ENCODE measurements at regions not wholly inside any gene's neighbourhood (a gene's known extent, or its start where the extent isn't known, plus 50 kb on each side); places are given as distances from the start of the nearest gene placed in this dataset.
"Not testable (repeated sequence)": the region's sequence is repeated elsewhere in the genome, so short reads cannot be mapped to it uniquely, and the experiment has no call there.

- H3K27ac ChIP-seq (ENCODE audit: low read depth, low read length): no peak overlapping the region
- no peak overlapping the region for H2AFZ ChIP-seq (ENCODE audit: low read depth, low read length, severe bottlenecking)
- no peaks in the 10 kb centered on the region for H3F3A ChIP-seq (ENCODE audit: insufficient read depth)
- peaks cover 7% of the 10 kb centered on the region; the same call in 1 of the 2 replicates for H3K36me3 ChIP-seq (ENCODE audit: low read length)
- H3K4me3 ChIP-seq (ENCODE audit: insufficient read depth, low read length, poor library complexity, severe bottlenecking): no peak overlapping the region
- no peaks in the 10 kb centered on the region for H3K79me2 ChIP-seq (ENCODE audit: insufficient read depth, low read length)
- no peaks in the 10 kb centered on the region for H3K27me3 ChIP-seq (ENCODE audit: low read length)
- no peaks in the 10 kb centered on the region for H3K9me2 ChIP-seq (replicated peaks; ENCODE audit: insufficient read depth, low read length)
- TF ChIP-seq EZH2phosphoT487 (conservative IDR thresholded peaks at IDR 0.05; ENCODE audit: low read length): no peak
- TF ChIP-seq, protein P1, sequence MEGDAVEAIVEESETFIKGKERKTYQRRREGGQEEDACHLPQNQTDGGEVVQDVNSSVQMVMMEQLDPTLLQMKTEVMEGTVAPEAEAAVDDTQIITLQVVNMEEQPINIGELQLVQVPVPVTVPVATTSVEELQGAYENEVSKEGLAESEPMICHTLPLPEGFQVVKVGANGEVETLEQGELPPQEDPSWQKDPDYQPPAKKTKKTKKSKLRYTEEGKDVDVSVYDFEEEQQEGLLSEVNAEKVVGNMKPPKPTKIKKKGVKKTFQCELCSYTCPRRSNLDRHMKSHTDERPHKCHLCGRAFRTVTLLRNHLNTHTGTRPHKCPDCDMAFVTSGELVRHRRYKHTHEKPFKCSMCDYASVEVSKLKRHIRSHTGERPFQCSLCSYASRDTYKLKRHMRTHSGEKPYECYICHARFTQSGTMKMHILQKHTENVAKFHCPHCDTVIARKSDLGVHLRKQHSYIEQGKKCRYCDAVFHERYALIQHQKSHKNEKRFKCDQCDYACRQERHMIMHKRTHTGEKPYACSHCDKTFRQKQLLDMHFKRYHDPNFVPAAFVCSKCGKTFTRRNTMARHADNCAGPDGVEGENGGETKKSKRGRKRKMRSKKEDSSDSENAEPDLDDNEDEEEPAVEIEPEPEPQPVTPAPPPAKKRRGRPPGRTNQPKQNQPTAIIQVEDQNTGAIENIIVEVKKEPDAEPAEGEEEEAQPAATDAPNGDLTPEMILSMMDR (IDR thresholded peaks at IDR 0.05; ENCODE audit: insufficient read depth, low read length, poor library complexity, severe bottlenecking): no peak
- no peak overlapping the region for H3K4me2 ChIP-seq (ENCODE audit: low read depth, low read length, poor library complexity, severe bottlenecking)
- peaks cover 37% of the 10 kb centered on the region; the same call in 1 of the 2 replicates for H3K9me3 ChIP-seq (ENCODE audit: insufficient read depth, low read length)
- H4K20me1 ChIP-seq (ENCODE audit: low read depth, low read length): no peaks in the 10 kb centered on the region
- no peak overlapping the region for H3K9ac ChIP-seq (ENCODE audit: low read length)
Measured at GRCh38 chr5:17336054-17336453, 118.6 kb downstream of the BASP1 start.

GRCh38 chr5:17336723-17337122, 119.3 kb downstream of the BASP1 start:
- H3K9me2 ChIP-seq (replicated peaks; ENCODE audit: insufficient read depth, low read length); H3K4me3 ChIP-seq (ENCODE audit: insufficient read depth, low read length, poor library complexity, severe bottlenecking); H3K79me2 ChIP-seq (ENCODE audit: insufficient read depth, low read length); H2AFZ ChIP-seq (ENCODE audit: low read depth, low read length, severe bottlenecking); H4K20me1 ChIP-seq (ENCODE audit: low read depth, low read length); H3F3A ChIP-seq (ENCODE audit: insufficient read depth); H3K27ac ChIP-seq (ENCODE audit: low read depth, low read length); H3K4me2 ChIP-seq (ENCODE audit: low read depth, low read length, poor library complexity, severe bottlenecking); H3K9ac ChIP-seq (ENCODE audit: low read length); H3K36me3 ChIP-seq (ENCODE audit: low read length); H3K27me3 ChIP-seq (ENCODE audit: low read length): not testable (repeated sequence)
- peaks cover 32% of the 10 kb centered on the region; the same call in 1 of the 2 replicates for H3K9me3 ChIP-seq (ENCODE audit: insufficient read depth, low read length)

GRCh38 chr5:17339841-17340240, 122.4 kb downstream of the BASP1 start:
- no peaks in the 10 kb centered on the region for H3F3A ChIP-seq (ENCODE audit: insufficient read depth)
- peaks cover 4% of the 10 kb centered on the region; the same call in 1 of the 2 replicates for H3K36me3 ChIP-seq (ENCODE audit: low read length)
- no peaks in the 10 kb centered on the region for H3K9me2 ChIP-seq (replicated peaks; ENCODE audit: insufficient read depth, low read length)
- no peak overlapping the region for H3K9ac ChIP-seq (ENCODE audit: low read length)
- TF ChIP-seq, protein P1 (IDR thresholded peaks at IDR 0.05; ENCODE audit: insufficient read depth, low read length, poor library complexity, severe bottlenecking): no peak
- TF ChIP-seq EZH2phosphoT487 (conservative IDR thresholded peaks at IDR 0.05; ENCODE audit: low read length): no peak
- no peak overlapping the region for H3K4me2 ChIP-seq (ENCODE audit: low read depth, low read length, poor library complexity, severe bottlenecking)
- H3K27me3 ChIP-seq (ENCODE audit: low read length): no peaks in the 10 kb centered on the region
- no peak overlapping the region for H2AFZ ChIP-seq (ENCODE audit: low read depth, low read length, severe bottlenecking)
- no peaks in the 10 kb centered on the region for H3K79me2 ChIP-seq (ENCODE audit: insufficient read depth, low read length)
- H3K4me3 ChIP-seq (ENCODE audit: insufficient read depth, low read length, poor library complexity, severe bottlenecking): no peak overlapping the region
- no peak overlapping the region for H3K27ac ChIP-seq (ENCODE audit: low read depth, low read length)
- peaks cover 20% of the 10 kb centered on the region; the same call in 1 of the 2 replicates for H3K9me3 ChIP-seq (ENCODE audit: insufficient read depth, low read length)
- H4K20me1 ChIP-seq (ENCODE audit: low read depth, low read length): no peaks in the 10 kb centered on the region

DNA sequence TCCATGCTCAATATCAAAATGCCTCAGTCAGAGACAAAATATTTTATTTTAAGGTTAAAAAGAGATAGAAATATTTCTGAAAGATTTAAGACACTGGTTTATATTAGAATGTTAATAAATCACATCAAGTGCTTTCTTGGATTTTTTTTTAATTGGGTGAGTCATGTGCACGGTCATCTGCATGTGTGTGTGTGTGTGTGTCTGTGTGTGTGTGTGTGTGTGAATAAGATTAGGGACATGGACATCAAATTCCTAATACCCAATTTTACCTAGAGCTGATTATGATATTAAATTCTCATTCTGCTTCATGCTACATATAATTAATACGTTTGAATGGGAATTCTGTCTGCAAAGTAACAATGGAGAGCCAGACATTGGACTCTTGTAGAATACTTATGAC, 122.9 kb downstream of the BASP1 start:
- Histone ChIP-seq H3F3A (ENCODE audit: insufficient read depth) (no peaks in the 10 kb centered on the region), H3K79me2 (ENCODE audit: insufficient read depth, low read length) (no peaks in the 10 kb centered on the region), H3K36me3 (ENCODE audit: low read length) (peaks cover 4% of the 10 kb centered on the region; the same call in 1 of the 2 replicates), H3K27ac (ENCODE audit: low read depth, low read length) (no peak overlapping the region), H3K9ac (ENCODE audit: low read length) (no peak overlapping the region), H2AFZ (ENCODE audit: low read depth, low read length, severe bottlenecking) (no peak overlapping the region), H3K4me2 (ENCODE audit: low read depth, low read length, poor library complexity, severe bottlenecking) (no peak overlapping the region), H4K20me1 (ENCODE audit: low read depth, low read length) (no peaks in the 10 kb centered on the region), H3K9me2 (replicated peaks; ENCODE audit: insufficient read depth, low read length) (no peaks in the 10 kb centered on the region), H3K9me3 (ENCODE audit: insufficient read depth, low read length) (peaks cover 20% of the 10 kb centered on the region; the same call in 1 of the 2 replicates), H3K4me3 (ENCODE audit: insufficient read depth, low read length, poor library complexity, severe bottlenecking) (no peak overlapping the region), H3K27me3 (ENCODE audit: low read length) (no peaks in the 10 kb centered on the region)
- TF ChIP-seq, protein P1 (IDR thresholded peaks at IDR 0.05; ENCODE audit: insufficient read depth, low read length, poor library complexity, severe bottlenecking): no peak
- TF ChIP-seq EZH2phosphoT487 (conservative IDR thresholded peaks at IDR 0.05; ENCODE audit: low read length): no peak

Data from SU-DHL-6 (cell line).